A673 (cell line): ENCODE measurements at regions not wholly inside any gene's neighbourhood (a gene's known extent, or its start where the extent isn't known, plus 50 kb on each side); places are given as distances from the start of the nearest gene placed in this dataset.

Experiments used
- BruUV-seq: library from RNA; stranded (reverse); fragments of 400-500 nt; replicated peaks from 2 replicates; lab custom pipeline; 2021; lab: Mats Ljungman, UMichigan
- CTCF ChIA-PET: fragments of 300-600 bp; sonication (Branson Sonifier 250); formaldehyde crosslinking; loops from one replicate; lab custom pipeline; 2022; ENCODE audit warnings: antibody characterized with exemption; lab: Charles Lee
- POLR2A ChIA-PET: fragments of 300-600 bp; sonication (Branson Sonifier 250); formaldehyde crosslinking; loops from one replicate; lab custom pipeline; 2022; ENCODE audit warnings: antibody characterized with exemption; ENCODE audit not compliant: low non-redundant PET; lab: Charles Lee
- DNase-seq: peaks from one replicate; pipeline ENCODE4 v3.0.0-alpha.2; 2015; ENCODE audit warnings: low spot score
- H3K27ac ChIP-seq: fragments of 200-600 bp; sonication (generic); 2 replicates; pipeline ENCODE4 v1.5.1; 2016; ENCODE audit warnings: mixed run types, low read depth, mild to moderate bottlenecking, mixed read lengths, antibody characterized with exemption, low read length; ENCODE audit not compliant: poor library complexity, severe bottlenecking
- H3K27me3 ChIP-seq: fragments of 200-600 bp; sonication (generic); replicated peaks from 2 replicates; pipeline ENCODE4 v1.6.1; 2017; ENCODE audit warnings: mixed run types, low read depth, mild to moderate bottlenecking, mixed read lengths, antibody characterized with exemption, low read length; ENCODE audit not compliant: insufficient read depth, poor library complexity
- H3K36me3 ChIP-seq: fragments of 200-600 bp; sonication (generic); 2 replicates; pipeline ENCODE4 v1.6.1; 2016; ENCODE audit warnings: mixed run types, mild to moderate bottlenecking, mixed read lengths, antibody characterized with exemption, low read length; ENCODE audit not compliant: insufficient read depth, poor library complexity, severe bottlenecking
- H3K4me1 ChIP-seq: fragments of 200-600 bp; sonication (generic); 2 replicates; pipeline ENCODE4 v1.6.1; 2017; ENCODE audit warnings: mixed run types, mild to moderate bottlenecking, mixed read lengths, antibody characterized with exemption, low read length; ENCODE audit not compliant: insufficient read depth, poor library complexity, severe bottlenecking
- H3K4me3 ChIP-seq: fragments of 200-600 bp; sonication (generic); 2 replicates; pipeline ENCODE4 v1.5.1; 2016; ENCODE audit warnings: low read depth, mixed run types, mild to moderate bottlenecking, mixed read lengths, low read length; ENCODE audit not compliant: poor library complexity, severe bottlenecking
- H3K9me3 ChIP-seq: fragments of 200-600 bp; sonication (generic); 2 replicates; pipeline ENCODE4 v1.6.1; 2016; ENCODE audit warnings: mixed run types, low read depth, mild to moderate bottlenecking, mixed read lengths, antibody characterized with exemption, low read length; ENCODE audit not compliant: poor library complexity, severe bottlenecking
- EZH2 ChIP-seq: fragments of 200-600 bp; sonication (generic); IDR thresholded peaks from 2 replicates; pipeline ENCODE4 v1.6.1; 2017; ENCODE audit warnings: borderline replicate concordance, low read depth, mild to moderate bottlenecking, mixed read lengths, antibody characterized with exemption, low read length; ENCODE audit not compliant: poor library complexity, severe bottlenecking
- intact Hi-C: fragments of 100-400 bp; cut with micrococcal nuclease; formaldehyde crosslinking; loops from one replicate; pipeline ENCODE4 v1.10.0; 2022; ENCODE audit not compliant: unreplicated experiment
- TF ChIP-seq, protein P1 (sequence below): fragments of 300-800, 200-600 bp; sonication (generic); conservative IDR thresholded peaks from 2 replicates; pipeline ENCODE4 v1.5.1; 2017; ENCODE audit warnings: low read depth, mild to moderate bottlenecking, antibody characterized with exemption, low read length, moderate library complexity, mixed read lengths

DNA sequence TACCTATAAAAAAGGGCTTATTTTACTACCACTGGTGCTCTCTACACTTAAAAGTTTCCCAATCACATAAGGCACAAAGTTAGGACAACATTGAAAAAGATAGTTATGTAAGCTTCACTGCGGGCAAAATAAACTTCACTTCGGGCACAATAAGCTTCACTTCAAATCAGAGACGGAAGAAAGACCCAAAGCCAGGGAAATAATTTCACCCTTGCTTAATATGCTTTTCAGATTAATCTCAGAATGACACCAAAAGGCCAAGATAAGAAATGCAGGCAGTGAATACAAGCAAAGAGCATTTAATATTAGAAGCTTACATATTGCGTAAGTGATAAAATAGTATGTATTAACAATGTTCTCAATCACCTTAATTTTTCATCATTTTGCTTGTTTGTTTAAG, 444.2 kb downstream of the SETD4 start:
- CTCF ChIA-PET = interaction anchor here (0.7 to 1.2 kb wide), 2 partner anchors 722 to 871 kb away, joined by 3 to 4 read pairs; no protein-coding TSS in a partner anchor
- Histone ChIP-seq H3K9me3 (no peaks in the 10 kb centered on the region), H3K27me3 (peaks cover 22% of the 10 kb centered on the region), H3K27ac (no peak overlapping the region), H3K36me3 (no peaks in the 10 kb centered on the region), H3K4me3 (no peak overlapping the region), H3K4me1 (no peaks in the 10 kb centered on the region)
- peak; percentile 10 for DNase-seq
- BruUV-seq = no TSS peak
- POLR2A ChIA-PET = no interaction called here
- intact Hi-C loops = no loop called here
- TF ChIP-seq, protein P1, sequence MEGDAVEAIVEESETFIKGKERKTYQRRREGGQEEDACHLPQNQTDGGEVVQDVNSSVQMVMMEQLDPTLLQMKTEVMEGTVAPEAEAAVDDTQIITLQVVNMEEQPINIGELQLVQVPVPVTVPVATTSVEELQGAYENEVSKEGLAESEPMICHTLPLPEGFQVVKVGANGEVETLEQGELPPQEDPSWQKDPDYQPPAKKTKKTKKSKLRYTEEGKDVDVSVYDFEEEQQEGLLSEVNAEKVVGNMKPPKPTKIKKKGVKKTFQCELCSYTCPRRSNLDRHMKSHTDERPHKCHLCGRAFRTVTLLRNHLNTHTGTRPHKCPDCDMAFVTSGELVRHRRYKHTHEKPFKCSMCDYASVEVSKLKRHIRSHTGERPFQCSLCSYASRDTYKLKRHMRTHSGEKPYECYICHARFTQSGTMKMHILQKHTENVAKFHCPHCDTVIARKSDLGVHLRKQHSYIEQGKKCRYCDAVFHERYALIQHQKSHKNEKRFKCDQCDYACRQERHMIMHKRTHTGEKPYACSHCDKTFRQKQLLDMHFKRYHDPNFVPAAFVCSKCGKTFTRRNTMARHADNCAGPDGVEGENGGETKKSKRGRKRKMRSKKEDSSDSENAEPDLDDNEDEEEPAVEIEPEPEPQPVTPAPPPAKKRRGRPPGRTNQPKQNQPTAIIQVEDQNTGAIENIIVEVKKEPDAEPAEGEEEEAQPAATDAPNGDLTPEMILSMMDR = peak; percentile 49; the same call in 1 of the 2 replicates
- TF ChIP-seq EZH2 = no peak

DNA sequence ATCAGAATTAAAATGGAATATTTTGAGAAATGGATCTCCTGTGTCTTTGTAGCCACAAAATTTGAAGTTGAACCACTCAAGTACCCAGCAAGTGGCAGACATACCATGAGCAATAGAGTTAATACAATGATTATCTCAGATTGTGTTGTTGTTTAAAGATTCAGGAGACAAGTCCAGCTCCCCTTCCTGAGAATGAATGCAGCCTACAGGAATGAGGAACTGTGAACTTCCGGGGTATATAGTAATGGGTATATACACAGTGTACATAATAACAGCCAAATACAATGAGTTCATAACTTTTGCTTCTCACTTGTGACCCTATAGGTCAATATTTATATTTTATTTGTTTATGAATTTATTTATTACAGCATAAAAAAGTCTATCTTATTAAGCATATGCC, 445.0 kb downstream of the SETD4 start:
- intact Hi-C loops = no loop called here
- Histone ChIP-seq H3K36me3 (no peaks in the 10 kb centered on the region), H3K9me3 (no peaks in the 10 kb centered on the region), H3K4me3 (no peak overlapping the region), H3K27ac (no peak overlapping the region), H3K27me3 (peaks cover 30% of the 10 kb centered on the region), H3K4me1 (no peaks in the 10 kb centered on the region)
- TF ChIP-seq, protein P1 = no peak
- TF ChIP-seq EZH2 = no peak
- ChIA-PET POLR2A (no interaction called here), CTCF (no interaction called here)
- BruUV-seq = no TSS peak
- no peak for DNase-seq

DNA sequence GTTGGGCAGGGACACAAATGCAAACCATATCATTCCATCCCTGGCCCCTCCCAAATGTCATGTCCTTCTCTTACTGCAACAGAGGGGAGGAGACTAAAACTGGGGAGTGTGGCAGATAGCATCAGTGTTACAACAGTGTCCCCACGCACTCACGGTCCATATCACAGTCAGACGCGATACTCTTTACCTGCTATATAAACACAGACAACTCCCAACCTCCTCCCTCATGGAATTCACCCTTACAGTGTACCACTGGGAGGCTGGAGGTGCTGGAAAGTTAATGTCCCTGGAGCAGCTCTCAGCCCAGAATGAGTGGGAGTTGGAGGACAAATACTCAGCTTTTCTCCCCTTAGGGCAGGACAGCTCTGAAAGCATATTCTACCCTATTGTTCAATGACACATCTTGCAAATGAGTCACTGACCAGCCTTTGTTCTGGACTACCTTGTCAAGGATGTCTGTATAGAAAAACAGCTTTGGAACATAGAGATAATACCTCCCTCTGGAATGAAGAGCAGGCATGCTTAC, 445.9 kb downstream of the SETD4 start:
- Histone ChIP-seq H3K27me3 (peaks cover 33% of the 10 kb centered on the region), H3K9me3 (no peaks in the 10 kb centered on the region), H3K36me3 (no peaks in the 10 kb centered on the region), H3K4me1 (no peaks in the 10 kb centered on the region), H3K4me3 (no peak overlapping the region), H3K27ac (no peak overlapping the region)
- ChIA-PET POLR2A (no interaction called here), CTCF (no interaction called here)
- no TSS peak for BruUV-seq
- intact Hi-C loops = no loop called here
- TF ChIP-seq, protein P1 = no peak
- TF ChIP-seq EZH2 = no peak
- DNase-seq = no peak
